Medulla oblongata (tissue), 1 donor: ENCODE measurements at regions not wholly inside any gene's neighbourhood (a gene's known extent, or its start where the extent isn't known, plus 50 kb on each side); places are given as distances from the start of the nearest gene placed in this dataset.
"Not testable (repeated sequence)": the region's sequence is repeated elsewhere in the genome, so short reads cannot be mapped to it uniquely, and the experiment has no call there.

Experiments
- DNase-seq: peaks from one replicate; pipeline ENCODE4 v3.0.0-alpha.2; 2015; ENCODE audit errors: extremely low spot score

- DNase-seq: no peak
Measured at GRCh38 chr6:126667728-126668127, 327.8 kb downstream of the CENPW start.

GRCh38 chr6:126672649-126673048 is 332.7 kb downstream of the CENPW start:
- DNase-seq: no peak

- DNase-seq: not testable (repeated sequence)
Measured at GRCh38 chr6:126673749-126674148, 333.8 kb downstream of the CENPW start.

- DNase-seq: no peak
Measured at GRCh38 chr6:126682440-126682839, 342.5 kb downstream of the CENPW start.

- no peak for DNase-seq
Measured at GRCh38 chr6:126685182-126685581, 345.3 kb downstream of the CENPW start.

- DNase-seq: no peak
Measured at GRCh38 chr6:126696921-126697693, 357.2 kb downstream of the CENPW start.

- no peak for DNase-seq
Measured at GRCh38 chr6:126698732-126699240, 358.9 kb downstream of the CENPW start.

GRCh38 chr6:126701676-126702560 is 362.0 kb downstream of the CENPW start:
- DNase-seq: no peak

- DNase-seq: no peak
Measured at GRCh38 chr6:126716032-126716431, 376.1 kb downstream of the CENPW start.

GRCh38 chr6:126716826-126717509 is 377.1 kb downstream of the CENPW start:
- DNase-seq: no peak

- DNase-seq: no peak
Measured at GRCh38 chr6:126718600-126719327, 378.8 kb downstream of the CENPW start.

GRCh38 chr6:126720304-126720703 is 380.4 kb downstream of the CENPW start:
- no peak for DNase-seq

- DNase-seq: no peak
Measured at GRCh38 chr6:126721581-126722160, 381.8 kb downstream of the CENPW start.

- DNase-seq: no peak
Measured at GRCh38 chr6:126722411-126722810, 382.5 kb downstream of the CENPW start.

- DNase-seq: no peak
Measured at GRCh38 chr6:126723541-126724170, 383.7 kb downstream of the CENPW start.

GRCh38 chr6:126724821-126725220 is 384.9 kb downstream of the CENPW start:
- no peak for DNase-seq

- not testable (repeated sequence) for DNase-seq
Measured at GRCh38 chr6:126726454-126726853, 386.5 kb downstream of the CENPW start.

- no peak for DNase-seq
Measured at GRCh38 chr6:126738146-126738545, 380.3 kb upstream of the RSPO3 start.

GRCh38 chr6:126738641-126739040 is 379.8 kb upstream of the RSPO3 start:
- no peak for DNase-seq

GRCh38 chr6:126743076-126743475 is 375.4 kb upstream of the RSPO3 start:
- no peak for DNase-seq
